GM12864 (cell line): ENCODE measurements at regions not wholly inside any gene's neighbourhood (a gene's known extent, or its start where the extent isn't known, plus 50 kb on each side); places are given as distances from the start of the nearest gene placed in this dataset.

ENCODE experiments used
- DNase-seq: peaks from one replicate; pipeline ENCODE4 v3.0.0-alpha.2; 2011; ENCODE audit warnings: low read depth
- H3K4me3 ChIP-seq: 2 replicates; pipeline ENCODE4 v1.5.1; 2011; ENCODE audit warnings: mild to moderate bottlenecking, low read depth, low read length, control low read depth
- CTCF ChIP-seq: IDR thresholded peaks from 2 replicates; pipeline ENCODE4 v1.5.1; 2011; ENCODE audit warnings: low read depth, mild to moderate bottlenecking, moderate library complexity, low read length, control low read depth, inconsistent platforms; ENCODE audit errors: missing control alignments

DNA sequence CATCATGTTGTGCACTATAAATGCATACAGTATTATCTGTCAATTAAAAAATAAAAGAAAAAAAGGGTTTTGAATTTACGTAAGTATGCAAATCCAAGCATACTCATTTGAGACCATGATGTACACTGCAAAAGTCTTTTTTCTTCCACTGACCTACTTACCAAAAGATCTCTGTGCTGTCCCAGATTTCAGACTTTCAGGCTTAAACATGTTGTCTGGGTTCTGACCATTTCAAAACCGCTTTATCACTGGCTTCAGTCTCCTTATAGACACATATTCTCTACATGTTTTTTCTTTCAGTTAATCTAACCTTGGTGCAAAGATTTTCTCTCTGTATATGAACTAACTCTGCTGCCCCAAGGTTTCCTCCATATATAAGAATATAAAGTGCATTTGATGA lies 58.6 kb upstream of the CXCL8 start:
- TF ChIP-seq CTCF = no peak
- no peak overlapping the region for H3K4me3 ChIP-seq
- no peak for DNase-seq

- DNase-seq = no peak
- no peak for TF ChIP-seq CTCF
- H3K4me3 ChIP-seq = no peak overlapping the region
Measured at GRCh38 chr4:73682508-73682907, 57.9 kb upstream of the CXCL8 start.

DNA sequence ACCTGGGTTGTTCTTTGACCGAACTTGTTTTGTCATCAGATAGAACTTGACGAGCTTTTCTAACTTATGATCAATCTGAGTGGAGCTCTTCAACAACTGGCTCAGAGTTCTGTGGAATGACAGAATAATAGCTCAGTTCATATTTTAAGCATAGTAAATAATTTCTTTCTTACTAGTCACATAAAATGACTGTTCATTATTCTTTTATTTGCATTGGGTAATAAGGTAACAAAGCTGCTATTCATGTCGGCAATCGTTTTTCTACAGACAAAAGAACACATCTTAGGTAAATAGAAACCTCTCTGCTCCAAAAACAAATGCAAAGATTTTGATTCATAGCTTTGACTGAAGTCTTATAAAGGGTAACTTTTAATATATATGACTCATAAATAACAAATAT lies 57.3 kb upstream of the CXCL8 start:
- DNase-seq = no peak
- no peak for TF ChIP-seq CTCF

GRCh38 chr4:73683456-73683855 lies 56.9 kb upstream of the CXCL8 start:
- DNase-seq = no peak

More for the DNA sequence above, 57.3 kb upstream of the CXCL8 start:
- no peak overlapping the region for H3K4me3 ChIP-seq

GRCh38 chr4:73684097-73684496 lies 56.3 kb upstream of the CXCL8 start:
- DNase-seq = no peak
- TF ChIP-seq CTCF = no peak
- H3K4me3 ChIP-seq = no peak overlapping the region

More at GRCh38 chr4:73683456-73683855, 56.9 kb upstream of the CXCL8 start:
- no peak for TF ChIP-seq CTCF
- no peak overlapping the region for H3K4me3 ChIP-seq

- TF ChIP-seq CTCF = no peak
- no peak overlapping the region for H3K4me3 ChIP-seq
- DNase-seq = no peak
Measured at GRCh38 chr4:73685052-73685451, 55.3 kb upstream of the CXCL8 start.

GRCh38 chr4:73687421-73687820 lies 52.9 kb upstream of the CXCL8 start:
- H3K4me3 ChIP-seq = no peak overlapping the region
- DNase-seq = no peak
- TF ChIP-seq CTCF = no peak
